B cell (primary cell): ENCODE measurements at regions not wholly inside any gene's neighbourhood (a gene's known extent, or its start where the extent isn't known, plus 50 kb on each side); places are given as distances from the start of the nearest gene placed in this dataset.

Experiments used
- ATAC-seq: fragments of 200-7000 bp; cut with Tn5 transposase; one replicate; pipeline ENCODE4 v1.10.0; 2021; ENCODE audit warnings: low read depth, mild to moderate bottlenecking, moderate number of reproducible peaks, moderate library complexity
- CTCF ChIA-PET: fragments of 350-600 bp; sonication (Branson Sonifier 250); formaldehyde crosslinking; loops from one replicate; lab custom pipeline; 2021; ENCODE audit warnings: antibody characterized with exemption, inconsistent platforms; lab: Charles Lee
- POLR2A ChIA-PET: fragments of 350-600 bp; sonication (Branson Sonifier 250); formaldehyde crosslinking; loops from one replicate; lab custom pipeline; 2021; ENCODE audit warnings: antibody characterized with exemption; lab: Charles Lee
- DNase-seq: peaks from one replicate; pipeline ENCODE4 v3.0.0; 2013
- H2AFZ ChIP-seq: 2 replicates; pipeline ENCODE4 v1.6.1; 2012; ENCODE audit warnings: mild to moderate bottlenecking, low read depth, low read length; ENCODE audit not compliant: insufficient read depth, poor library complexity, severe bottlenecking
- H3K27ac ChIP-seq, 2 donors: 1 replicate in 1 of 2; 2 replicates in 1 of 2; pipeline ENCODE4 v1.5.1; 2012 to 2013; ENCODE audit warnings: low read length in 2 of 2, mild to moderate bottlenecking in 2 of 2, moderate library complexity in 1 of 2
- H3K27me3 ChIP-seq, 4 experiments: fragments of 200-600 bp in 1 of 4; sonication (generic) in 1 of 4; replicated peaks in 1 of 4; 1 replicate in 2 of 4; 2 replicates in 2 of 4; pipeline versions ENCODE4 v1.6.1 to v1.7.0; 2013 to 2016; ENCODE audit warnings: low read length in 3 of 4, mild to moderate bottlenecking in 2 of 4, mixed read lengths in 1 of 4, moderate library complexity in 1 of 4; ENCODE audit not compliant: insufficient read depth in 4 of 4, control insufficient read depth in 3 of 4; ENCODE audit errors: control extremely low read depth in 1 of 4
- H3K36me3 ChIP-seq, 2 experiments: replicated peaks in 1 of 2; 1 replicate in 1 of 2; 2 replicates in 1 of 2; pipeline versions ENCODE4 v1.6.1 to v1.7.1; 2013; ENCODE audit warnings: low read length in 1 of 2; ENCODE audit not compliant: insufficient read depth in 2 of 2, control insufficient read depth in 1 of 2; ENCODE audit errors: control extremely low read depth in 1 of 2, extremely low read depth in 1 of 2
- H3K4me1 ChIP-seq, 2 donors: fragments of 200-600 bp in 1 of 2; sonication (generic) in 1 of 2; 1 replicate in 1 of 2; 2 replicates in 1 of 2; pipeline versions ENCODE4 v1.5.1 to v1.6.1; 2013 to 2017; ENCODE audit warnings: low read length in 2 of 2; ENCODE audit not compliant: control insufficient read depth in 2 of 2, insufficient read depth in 2 of 2
- H3K4me2 ChIP-seq: replicated peaks from 2 replicates; pipeline ENCODE3; 2012; ENCODE audit warnings: mild to moderate bottlenecking, low read depth, low read length; ENCODE audit not compliant: poor library complexity, severe bottlenecking
- H3K4me3 ChIP-seq, 5 experiments: fragments of 200-600 bp in 1 of 5; sonication (generic) in 1 of 5; 1 replicate in 3 of 5; 2 replicates in 2 of 5; pipeline versions ENCODE4 v1.5.1 to v1.7.0; 2011 to 2016; ENCODE audit warnings: low read length in 4 of 5, mild to moderate bottlenecking in 4 of 5, low read depth in 2 of 5, control low read depth in 1 of 5, moderate library complexity in 1 of 5; ENCODE audit not compliant: insufficient read depth in 1 of 5; ENCODE audit errors: control extremely low read depth in 1 of 5, extremely low read depth in 1 of 5
- H3K79me2 ChIP-seq: fragments of 200-600 bp; sonication (generic); one replicate; pipeline ENCODE4 v1.6.0; 2016; ENCODE audit warnings: low read length; ENCODE audit not compliant: control insufficient read depth, insufficient read depth
- H3K9ac ChIP-seq: fragments of 200-600 bp; sonication (generic); 2 replicates; pipeline ENCODE4 v1.6.1; 2017; ENCODE audit warnings: mild to moderate bottlenecking, low read length, moderate library complexity
- H3K9me3 ChIP-seq, 3 donors: one replicate each; pipeline versions ENCODE4 v1.6.1 to v1.7.1; 2013; ENCODE audit warnings: low read length in 2 of 3; ENCODE audit not compliant: control insufficient read depth in 2 of 3, insufficient read depth in 1 of 3; ENCODE audit errors: control extremely low read depth in 1 of 3
- H4K20me1 ChIP-seq: 2 replicates; pipeline ENCODE4 v1.6.0; 2012; ENCODE audit warnings: mild to moderate bottlenecking, low read length; ENCODE audit not compliant: insufficient read depth, control insufficient read depth, poor library complexity, severe bottlenecking
- H3K27ac Mint-ChIP-seq: one replicate; pipeline ENCODE4 v1.8.0; 2021; ENCODE audit warnings: mixed read lengths
- H3K27me3 Mint-ChIP-seq: one replicate; pipeline ENCODE4 v1.8.0; 2021; ENCODE audit warnings: mixed read lengths
- H3K4me1 Mint-ChIP-seq: one replicate; pipeline ENCODE4 v1.8.0; 2021; ENCODE audit warnings: mixed read lengths
- H3K4me3 Mint-ChIP-seq: one replicate; pipeline ENCODE4 v1.8.0; 2021; ENCODE audit warnings: mixed read lengths
- H3K9me3 Mint-ChIP-seq: one replicate; pipeline ENCODE4 v1.8.0; 2022; ENCODE audit warnings: mixed read lengths; ENCODE audit not compliant: insufficient read depth
- EZH2 ChIP-seq: IDR thresholded peaks from 2 replicates; pipeline ENCODE4 v1.6.1; 2012; ENCODE audit warnings: borderline replicate concordance, low read depth, mild to moderate bottlenecking, moderate library complexity, low read length; ENCODE audit not compliant: insufficient read depth, poor library complexity, severe bottlenecking
- WGBS: methylation state at CpG from one replicate; pipeline ENCODE4 v1.1.5; 2013; ENCODE audit warnings: missing lambda C conversion rate; ENCODE audit not compliant: insufficient coverage; 5-methylcytosine and 5-hydroxymethylcytosine counted together
- intact Hi-C: fragments of 100-400 bp; cut with micrococcal nuclease; formaldehyde crosslinking; loops from one replicate; pipeline ENCODE4 v1.10.0; 2022
- TF ChIP-seq, protein P1 (sequence below): fragments of 200-600 bp; IDR thresholded peaks from one replicate; pipeline ENCODE4 v1.8.0; 2022; ENCODE audit warnings: antibody characterized with exemption, mild to moderate bottlenecking

GRCh38 chr6:8570256-8570920 is 135.0 kb upstream of the SLC35B3 start:
- TF ChIP-seq EZH2 = no peak
- no peak overlapping the region for H3K27ac ChIP-seq
- H3K4me3 ChIP-seq = no peak overlapping the region
- Mint-ChIP-seq H3K27me3 (no peaks in the 10 kb centered on the region), H3K4me1 (no peaks in the 10 kb centered on the region), H3K4me3 (no peak overlapping the region), H3K27ac (no peak overlapping the region), H3K9me3 (peaks cover 4% of the 10 kb centered on the region)
- H3K9ac ChIP-seq = no peak overlapping the region
- no CpG with 5 or more reads among the region's 6 CpGs for WGBS
- DNase-seq (no peak), ATAC-seq (no peak)
- no peak overlapping the region for H3K4me2 ChIP-seq
- no peak overlapping the region for H2AFZ ChIP-seq
- H4K20me1 ChIP-seq = no peaks in the 10 kb centered on the region
- no peaks in the 10 kb centered on the region for H3K79me2 ChIP-seq
- H3K4me1 ChIP-seq = no peaks in the 10 kb centered on the region
- CTCF ChIA-PET = no interaction called here
- H3K36me3 ChIP-seq = no peaks in the 10 kb centered on the region
- peaks cover 0 to 3% (median 0%) of the 10 kb centered on the region in 3 donors for H3K9me3 ChIP-seq
- no peaks in the 10 kb centered on the region for H3K27me3 ChIP-seq
- intact Hi-C loops = no loop called here
- POLR2A ChIA-PET = no interaction called here

- Histone ChIP-seq H3K79me2 (no peaks in the 10 kb centered on the region), H3K27me3 (no peaks in the 10 kb centered on the region), H3K4me3 (no peak overlapping the region), H2AFZ (no peak overlapping the region), H4K20me1 (no peaks in the 10 kb centered on the region), H3K9me3 (no peaks in the 10 kb centered on the region), H3K4me1 (no peaks in the 10 kb centered on the region), H3K36me3 (no peaks in the 10 kb centered on the region), H3K9ac (no peak overlapping the region), H3K27ac (no peak overlapping the region), H3K4me2 (no peak overlapping the region)
- CTCF ChIA-PET = no interaction called here
- Mint-ChIP-seq H3K27ac (no peak overlapping the region), H3K9me3 (peaks cover 2% of the 10 kb centered on the region), H3K4me3 (no peak overlapping the region), H3K4me1 (no peaks in the 10 kb centered on the region), H3K27me3 (no peaks in the 10 kb centered on the region)
- WGBS = 100% methylated on average over 1 of the region's 3 CpGs
- TF ChIP-seq EZH2 = no peak
- TF ChIP-seq, protein P1, sequence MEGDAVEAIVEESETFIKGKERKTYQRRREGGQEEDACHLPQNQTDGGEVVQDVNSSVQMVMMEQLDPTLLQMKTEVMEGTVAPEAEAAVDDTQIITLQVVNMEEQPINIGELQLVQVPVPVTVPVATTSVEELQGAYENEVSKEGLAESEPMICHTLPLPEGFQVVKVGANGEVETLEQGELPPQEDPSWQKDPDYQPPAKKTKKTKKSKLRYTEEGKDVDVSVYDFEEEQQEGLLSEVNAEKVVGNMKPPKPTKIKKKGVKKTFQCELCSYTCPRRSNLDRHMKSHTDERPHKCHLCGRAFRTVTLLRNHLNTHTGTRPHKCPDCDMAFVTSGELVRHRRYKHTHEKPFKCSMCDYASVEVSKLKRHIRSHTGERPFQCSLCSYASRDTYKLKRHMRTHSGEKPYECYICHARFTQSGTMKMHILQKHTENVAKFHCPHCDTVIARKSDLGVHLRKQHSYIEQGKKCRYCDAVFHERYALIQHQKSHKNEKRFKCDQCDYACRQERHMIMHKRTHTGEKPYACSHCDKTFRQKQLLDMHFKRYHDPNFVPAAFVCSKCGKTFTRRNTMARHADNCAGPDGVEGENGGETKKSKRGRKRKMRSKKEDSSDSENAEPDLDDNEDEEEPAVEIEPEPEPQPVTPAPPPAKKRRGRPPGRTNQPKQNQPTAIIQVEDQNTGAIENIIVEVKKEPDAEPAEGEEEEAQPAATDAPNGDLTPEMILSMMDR = no peak
- intact Hi-C loops = no loop called here
- no peak for ATAC-seq
- no peak for DNase-seq
- POLR2A ChIA-PET = no interaction called here
Observed at GRCh38 chr6:8562125-8562524, 126.8 kb upstream of the SLC35B3 start.
